NT2/D1 (cell line): ENCODE measurements at regions not wholly inside any gene's neighbourhood (a gene's known extent, or its start where the extent isn't known, plus 50 kb on each side); places are given as distances from the start of the nearest gene placed in this dataset.

ENCODE experiments used
- SUZ12 ChIP-seq: IDR thresholded peaks from 2 replicates; pipeline ENCODE4 v1.6.1; 2011; ENCODE audit not compliant: insufficient read length, insufficient read depth; ENCODE audit errors: extremely low read depth
- YY1 ChIP-seq: IDR thresholded peaks from 2 replicates; pipeline ENCODE4 v1.6.1; 2011; ENCODE audit not compliant: insufficient read length, insufficient read depth
- ZNF274 ChIP-seq: IDR thresholded peaks from 2 replicates; pipeline ENCODE4 v1.6.1; 2011; ENCODE audit warnings: mild to moderate bottlenecking, low read depth, low read length

DNA sequence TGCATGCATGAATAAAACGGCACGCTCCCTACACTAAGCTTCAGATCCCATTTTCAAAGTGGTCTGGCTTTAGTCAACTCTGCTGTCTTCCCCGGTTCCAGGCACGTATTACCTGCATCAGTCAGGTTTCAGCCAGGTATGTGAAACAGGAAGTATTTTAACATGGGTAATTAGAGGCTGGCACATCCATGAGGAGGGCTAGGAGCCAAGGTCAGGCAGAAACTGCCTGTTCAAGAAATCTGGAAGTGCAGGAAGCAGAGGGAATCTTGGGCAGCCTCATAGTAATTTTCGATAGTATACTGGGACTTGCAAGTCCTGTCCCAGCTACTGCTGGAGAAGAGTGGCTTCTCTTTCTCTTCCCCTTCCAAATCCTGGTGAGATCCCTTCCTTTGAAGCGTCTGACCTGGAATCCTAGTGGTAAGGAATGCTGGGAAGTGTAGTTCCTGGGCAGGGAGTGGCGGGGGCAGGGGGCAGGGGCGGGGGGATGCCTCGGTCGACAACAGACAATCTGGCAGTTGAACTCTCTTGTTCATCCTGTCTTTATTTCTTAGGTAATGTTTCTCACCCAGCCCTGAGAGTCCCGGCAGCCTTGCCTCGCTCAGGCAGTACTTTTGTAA, 403.1 kb downstream of the TLE4 start:
- TF ChIP-seq YY1 (no peak), ZNF274 (no peak), SUZ12 (no peak)
